HG03439 (cell line): ENCODE measurements at regions not wholly inside any gene's neighbourhood (a gene's known extent, or its start where the extent isn't known, plus 50 kb on each side); places are given as distances from the start of the nearest gene placed in this dataset.
A peak's percentile ranks its signal among the peaks of the same experiment; 100 is the strongest.
"Not testable (repeated sequence)": the region's sequence is repeated elsewhere in the genome, so short reads cannot be mapped to it uniquely, and the experiment has no call there.

Source experiments
- ATAC-seq: cut with Tn5 transposase; IDR thresholded peaks from one replicate; pipeline ENCODE4 v1.9.1; 2021; ENCODE audit warnings: mild to moderate bottlenecking, moderate library complexity; ENCODE audit not compliant: unreplicated experiment

GRCh38 chr4:117135634-117136354 lies 50.4 kb upstream of the TRAM1L1 start:
- no peak for ATAC-seq

- no peak for ATAC-seq
Measured at GRCh38 chr4:117137145-117137544, 51.8 kb upstream of the TRAM1L1 start.

GRCh38 chr4:117138732-117139131 lies 53.4 kb upstream of the TRAM1L1 start:
- ATAC-seq = not testable (repeated sequence)

GRCh38 chr4:117154251-117154650 lies 68.9 kb upstream of the TRAM1L1 start:
- ATAC-seq = no peak

GRCh38 chr4:117156806-117157205 lies 71.4 kb upstream of the TRAM1L1 start:
- no peak for ATAC-seq

GRCh38 chr4:117157360-117157759 lies 72.0 kb upstream of the TRAM1L1 start:
- ATAC-seq = no peak

- ATAC-seq = no peak
Measured at GRCh38 chr4:117162976-117163375, 77.6 kb upstream of the TRAM1L1 start.

GRCh38 chr4:117164338-117164737 lies 79.0 kb upstream of the TRAM1L1 start:
- no peak for ATAC-seq

- not testable (repeated sequence) for ATAC-seq
Measured at GRCh38 chr4:117175369-117175768, 90.0 kb upstream of the TRAM1L1 start.

GRCh38 chr4:117203231-117203630 lies 117.9 kb upstream of the TRAM1L1 start:
- no peak for ATAC-seq

- no peak for ATAC-seq
Measured at GRCh38 chr4:117210551-117210950, 125.2 kb upstream of the TRAM1L1 start.

GRCh38 chr4:117224256-117224655 lies 138.9 kb upstream of the TRAM1L1 start:
- ATAC-seq = no peak

- ATAC-seq = no peak
Measured at GRCh38 chr4:117225471-117225870, 140.1 kb upstream of the TRAM1L1 start.

GRCh38 chr4:117227925-117228324 lies 142.5 kb upstream of the TRAM1L1 start:
- no peak for ATAC-seq

GRCh38 chr4:117239434-117239833 lies 154.1 kb upstream of the TRAM1L1 start:
- no peak for ATAC-seq

GRCh38 chr4:117249333-117249732 lies 164.0 kb upstream of the TRAM1L1 start:
- peak; percentile 95 for ATAC-seq

- no peak for ATAC-seq
Measured at GRCh38 chr4:117264072-117264471, 178.7 kb upstream of the TRAM1L1 start.

GRCh38 chr4:117267317-117267716 lies 181.9 kb upstream of the TRAM1L1 start:
- no peak for ATAC-seq

GRCh38 chr4:117284736-117285135 lies 199.4 kb upstream of the TRAM1L1 start:
- ATAC-seq = no peak

GRCh38 chr4:117293784-117294183 lies 208.4 kb upstream of the TRAM1L1 start:
- no peak for ATAC-seq

- ATAC-seq = no peak
Measured at GRCh38 chr4:117302226-117302625, 216.8 kb upstream of the TRAM1L1 start.

GRCh38 chr4:117311215-117311614 lies 225.8 kb upstream of the TRAM1L1 start:
- ATAC-seq = no peak

- no peak for ATAC-seq
Measured at GRCh38 chr4:117311989-117312388, 226.6 kb upstream of the TRAM1L1 start.
